ENCODE measurements at regions not wholly inside any gene's neighbourhood (a gene's known extent, or its start where the extent isn't known, plus 50 kb on each side); places are given as distances from the start of the nearest gene placed in this dataset.

GRCh38 chr3:59481776-59482400 lies 432.1 kb upstream of the CFAP20DC start (continued):
- TF ChIP-seq, protein P1, sequence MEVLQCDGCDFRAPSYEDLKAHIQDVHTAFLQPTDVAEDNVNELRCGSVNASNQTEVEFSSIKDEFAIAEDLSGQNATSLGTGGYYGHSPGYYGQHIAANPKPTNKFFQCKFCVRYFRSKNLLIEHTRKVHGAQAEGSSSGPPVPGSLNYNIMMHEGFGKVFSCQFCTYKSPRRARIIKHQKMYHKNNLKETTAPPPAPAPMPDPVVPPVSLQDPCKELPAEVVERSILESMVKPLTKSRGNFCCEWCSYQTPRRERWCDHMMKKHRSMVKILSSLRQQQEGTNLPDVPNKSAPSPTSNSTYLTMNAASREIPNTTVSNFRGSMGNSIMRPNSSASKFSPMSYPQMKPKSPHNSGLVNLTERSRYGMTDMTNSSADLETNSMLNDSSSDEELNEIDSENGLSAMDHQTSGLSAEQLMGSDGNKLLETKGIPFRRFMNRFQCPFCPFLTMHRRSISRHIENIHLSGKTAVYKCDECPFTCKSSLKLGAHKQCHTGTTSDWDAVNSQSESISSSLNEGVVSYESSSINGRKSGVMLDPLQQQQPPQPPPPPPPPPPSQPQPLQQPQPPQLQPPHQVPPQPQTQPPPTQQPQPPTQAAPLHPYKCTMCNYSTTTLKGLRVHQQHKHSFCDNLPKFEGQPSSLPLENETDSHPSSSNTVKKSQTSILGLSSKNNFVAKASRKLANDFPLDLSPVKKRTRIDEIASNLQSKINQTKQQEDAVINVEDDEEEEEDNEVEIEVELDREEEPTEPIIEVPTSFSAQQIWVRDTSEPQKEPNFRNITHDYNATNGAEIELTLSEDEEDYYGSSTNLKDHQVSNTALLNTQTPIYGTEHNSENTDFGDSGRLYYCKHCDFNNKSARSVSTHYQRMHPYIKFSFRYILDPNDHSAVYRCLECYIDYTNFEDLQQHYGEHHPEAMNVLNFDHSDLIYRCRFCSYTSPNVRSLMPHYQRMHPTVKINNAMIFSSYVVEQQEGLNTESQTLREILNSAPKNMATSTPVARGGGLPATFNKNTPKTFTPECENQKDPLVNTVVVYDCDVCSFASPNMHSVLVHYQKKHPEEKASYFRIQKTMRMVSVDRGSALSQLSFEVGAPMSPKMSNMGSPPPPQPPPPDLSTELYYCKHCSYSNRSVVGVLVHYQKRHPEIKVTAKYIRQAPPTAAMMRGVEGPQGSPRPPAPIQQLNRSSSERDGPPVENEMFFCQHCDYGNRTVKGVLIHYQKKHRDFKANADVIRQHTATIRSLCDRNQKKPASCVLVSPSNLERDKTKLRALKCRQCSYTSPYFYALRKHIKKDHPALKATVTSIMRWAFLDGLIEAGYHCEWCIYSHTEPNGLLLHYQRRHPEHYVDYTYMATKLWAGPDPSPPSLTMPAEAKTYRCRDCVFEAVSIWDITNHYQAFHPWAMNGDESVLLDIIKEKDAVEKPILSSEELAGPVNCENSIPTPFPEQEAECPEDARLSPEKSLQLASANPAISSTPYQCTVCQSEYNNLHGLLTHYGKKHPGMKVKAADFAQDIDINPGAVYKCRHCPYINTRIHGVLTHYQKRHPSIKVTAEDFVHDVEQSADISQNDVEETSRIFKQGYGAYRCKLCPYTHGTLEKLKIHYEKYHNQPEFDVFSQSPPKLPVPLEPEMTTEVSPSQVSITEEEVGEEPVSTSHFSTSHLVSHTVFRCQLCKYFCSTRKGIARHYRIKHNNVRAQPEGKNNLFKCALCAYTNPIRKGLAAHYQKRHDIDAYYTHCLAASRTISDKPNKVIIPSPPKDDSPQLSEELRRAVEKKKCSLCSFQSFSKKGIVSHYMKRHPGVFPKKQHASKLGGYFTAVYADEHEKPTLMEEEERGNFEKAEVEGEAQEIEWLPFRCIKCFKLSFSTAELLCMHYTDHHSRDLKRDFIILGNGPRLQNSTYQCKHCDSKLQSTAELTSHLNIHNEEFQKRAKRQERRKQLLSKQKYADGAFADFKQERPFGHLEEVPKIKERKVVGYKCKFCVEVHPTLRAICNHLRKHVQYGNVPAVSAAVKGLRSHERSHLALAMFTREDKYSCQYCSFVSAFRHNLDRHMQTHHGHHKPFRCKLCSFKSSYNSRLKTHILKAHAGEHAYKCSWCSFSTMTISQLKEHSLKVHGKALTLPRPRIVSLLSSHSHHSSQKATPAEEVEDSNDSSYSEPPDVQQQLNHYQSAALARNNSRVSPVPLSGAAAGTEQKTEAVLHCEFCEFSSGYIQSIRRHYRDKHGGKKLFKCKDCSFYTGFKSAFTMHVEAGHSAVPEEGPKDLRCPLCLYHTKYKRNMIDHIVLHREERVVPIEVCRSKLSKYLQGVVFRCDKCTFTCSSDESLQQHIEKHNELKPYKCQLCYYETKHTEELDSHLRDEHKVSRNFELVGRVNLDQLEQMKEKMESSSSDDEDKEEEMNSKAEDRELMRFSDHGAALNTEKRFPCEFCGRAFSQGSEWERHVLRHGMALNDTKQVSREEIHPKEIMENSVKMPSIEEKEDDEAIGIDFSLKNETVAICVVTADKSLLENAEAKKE (CRISPR knock-in tag; IDR thresholded peaks at IDR 0.05), result no peak
- TF ChIP-seq ZNF331 (CRISPR knock-in tag; IDR thresholded peaks at IDR 0.05; ENCODE audit: low read depth), result no peak

- H2AFZ ChIP-seq, result no peak overlapping the region
- H3F3A ChIP-seq (replicated peaks; ENCODE audit: low read depth), result no peaks in the 10 kb centered on the region
- TF ChIP-seq EZH2 (IDR thresholded peaks at IDR 0.05; ENCODE audit: low read depth, unreplicated experiment), result no peak
- no peak for TF ChIP-seq POLR2AphosphoS5 (IDR thresholded peaks at IDR 0.05; ENCODE audit: low read depth)
- TF ChIP-seq, protein P2, sequence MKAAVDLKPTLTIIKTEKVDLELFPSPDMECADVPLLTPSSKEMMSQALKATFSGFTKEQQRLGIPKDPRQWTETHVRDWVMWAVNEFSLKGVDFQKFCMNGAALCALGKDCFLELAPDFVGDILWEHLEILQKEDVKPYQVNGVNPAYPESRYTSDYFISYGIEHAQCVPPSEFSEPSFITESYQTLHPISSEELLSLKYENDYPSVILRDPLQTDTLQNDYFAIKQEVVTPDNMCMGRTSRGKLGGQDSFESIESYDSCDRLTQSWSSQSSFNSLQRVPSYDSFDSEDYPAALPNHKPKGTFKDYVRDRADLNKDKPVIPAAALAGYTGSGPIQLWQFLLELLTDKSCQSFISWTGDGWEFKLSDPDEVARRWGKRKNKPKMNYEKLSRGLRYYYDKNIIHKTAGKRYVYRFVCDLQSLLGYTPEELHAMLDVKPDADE (IDR thresholded peaks at IDR 0.05), result no peak
- TF ChIP-seq, protein P3, sequence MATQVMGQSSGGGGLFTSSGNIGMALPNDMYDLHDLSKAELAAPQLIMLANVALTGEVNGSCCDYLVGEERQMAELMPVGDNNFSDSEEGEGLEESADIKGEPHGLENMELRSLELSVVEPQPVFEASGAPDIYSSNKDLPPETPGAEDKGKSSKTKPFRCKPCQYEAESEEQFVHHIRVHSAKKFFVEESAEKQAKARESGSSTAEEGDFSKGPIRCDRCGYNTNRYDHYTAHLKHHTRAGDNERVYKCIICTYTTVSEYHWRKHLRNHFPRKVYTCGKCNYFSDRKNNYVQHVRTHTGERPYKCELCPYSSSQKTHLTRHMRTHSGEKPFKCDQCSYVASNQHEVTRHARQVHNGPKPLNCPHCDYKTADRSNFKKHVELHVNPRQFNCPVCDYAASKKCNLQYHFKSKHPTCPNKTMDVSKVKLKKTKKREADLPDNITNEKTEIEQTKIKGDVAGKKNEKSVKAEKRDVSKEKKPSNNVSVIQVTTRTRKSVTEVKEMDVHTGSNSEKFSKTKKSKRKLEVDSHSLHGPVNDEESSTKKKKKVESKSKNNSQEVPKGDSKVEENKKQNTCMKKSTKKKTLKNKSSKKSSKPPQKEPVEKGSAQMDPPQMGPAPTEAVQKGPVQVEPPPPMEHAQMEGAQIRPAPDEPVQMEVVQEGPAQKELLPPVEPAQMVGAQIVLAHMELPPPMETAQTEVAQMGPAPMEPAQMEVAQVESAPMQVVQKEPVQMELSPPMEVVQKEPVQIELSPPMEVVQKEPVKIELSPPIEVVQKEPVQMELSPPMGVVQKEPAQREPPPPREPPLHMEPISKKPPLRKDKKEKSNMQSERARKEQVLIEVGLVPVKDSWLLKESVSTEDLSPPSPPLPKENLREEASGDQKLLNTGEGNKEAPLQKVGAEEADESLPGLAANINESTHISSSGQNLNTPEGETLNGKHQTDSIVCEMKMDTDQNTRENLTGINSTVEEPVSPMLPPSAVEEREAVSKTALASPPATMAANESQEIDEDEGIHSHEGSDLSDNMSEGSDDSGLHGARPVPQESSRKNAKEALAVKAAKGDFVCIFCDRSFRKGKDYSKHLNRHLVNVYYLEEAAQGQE (IDR thresholded peaks at IDR 0.05; ENCODE audit: unreplicated experiment), result no peak
- TF ChIP-seq ZNF331 (CRISPR knock-in tag; IDR thresholded peaks at IDR 0.05; ENCODE audit: low read depth), result no peak
- TF ChIP-seq NANOG (IDR thresholded peaks at IDR 0.05; ENCODE audit: borderline replicate concordance), result no peak
- Mint-ChIP-seq H3K4me1 (peaks cover 4% of the 10 kb centered on the region; the same call in 2 of the 3 replicates), H3K4me3 (no peak overlapping the region), H3K9me3 (no peaks in the 10 kb centered on the region), H3K36me3 (ENCODE audit: low read depth) (no peaks in the 10 kb centered on the region), H3K27ac (no peak overlapping the region), H3K27me3 (ENCODE audit: insufficient read depth, low read depth, poor library complexity) (no peaks in the 10 kb centered on the region)
- H3K9me2 ChIP-seq (ENCODE audit: insufficient read depth), result peaks cover 12% of the 10 kb centered on the region
- no peak overlapping the region for H3K4me2 ChIP-seq
- no peaks in the 10 kb centered on the region for H3K4me1 ChIP-seq (ENCODE audit: insufficient read depth)
- no peaks in the 10 kb centered on the region for H3K27me3 ChIP-seq (ENCODE audit: insufficient read depth)
- no peak overlapping the region for H3K4me3 ChIP-seq
- ATAC-seq (no peak), DNase-seq (ENCODE audit: low spot score) (no peak)
- H3K27ac ChIP-seq (ENCODE audit: low read depth), result no peak overlapping the region
- H4K20me1 ChIP-seq (replicated peaks; ENCODE audit: insufficient read depth), result no peaks in the 10 kb centered on the region
- H3K36me3 ChIP-seq (ENCODE audit: insufficient read depth), result no peaks in the 10 kb centered on the region
- H3K79me2 ChIP-seq (replicated peaks; ENCODE audit: insufficient read depth), result no peaks in the 10 kb centered on the region
These were observed 430.7 kb upstream of the CFAP20DC start for GRCh38 chr3:59480486-59480995.
